HepG2 (cell line): ENCODE measurements at regions not wholly inside any gene's neighbourhood (a gene's known extent, or its start where the extent isn't known, plus 50 kb on each side); places are given as distances from the start of the nearest gene placed in this dataset.

Source experiments
- ATAC-seq: fragments of 200-7000 bp; cut with Tn5 transposase; 3 replicates; pipeline ENCODE4 v1.9.1; 2020; ENCODE audit warnings: mild to moderate bottlenecking, moderate library complexity
- BruUV-seq: library from RNA; stranded (reverse); fragments of 400-500 nt; replicated peaks from 2 replicates; lab custom pipeline; 2021; lab: Mats Ljungman, UMichigan
- CTCF ChIA-PET: fragments of 300-600 bp; formaldehyde crosslinking; extraction: SDS; loops from one replicate; lab custom pipeline; 2021; ENCODE audit warnings: low total read pairs, inconsistent platforms, low intra/inter-chr PET ratio; lab: Yijun Ruan, JAX
- POLR2A ChIA-PET: fragments of 350-600 bp; sonication (Branson Sonifier 250); formaldehyde crosslinking; loops from one replicate; lab custom pipeline; 2020; ENCODE audit warnings: antibody characterized with exemption, inconsistent platforms; lab: Yijun Ruan, JAX
- DNase-seq: peaks from one replicate; pipeline ENCODE4 v3.0.0-alpha.2; 2015; ENCODE audit warnings: low spot score
- FAIRE-seq: peaks from 3 replicates; lab custom pipeline; 2011; peaks lifted over from hg19 to GRCh38; lab: Jason Lieb, UNC
- H2AFZ ChIP-seq: one replicate; pipeline ENCODE4 v1.6.1; 2011; ENCODE audit warnings: low read length, inconsistent platforms
- H3K27ac ChIP-seq: fragments of 300-600 bp; 3 replicates; pipeline ENCODE4 v1.8.0; 2011; ENCODE audit warnings: mixed run types, mild to moderate bottlenecking, mixed read lengths, low read length, inconsistent platforms; ENCODE audit not compliant: insufficient read depth; ENCODE audit errors: extremely low read length
- H3K27me3 ChIP-seq, 2 experiments: fragments of 200-600 bp in 1 of 2; 2 replicates in 1 of 2; 3 replicates in 1 of 2; pipeline versions ENCODE4 v1.6.0 to v1.8.0; 2011; ENCODE audit warnings: low read length in 2 of 2, mild to moderate bottlenecking in 2 of 2, moderate library complexity in 2 of 2, inconsistent platforms in 1 of 2; ENCODE audit not compliant: insufficient read depth in 2 of 2, control insufficient read depth in 1 of 2
- H3K36me3 ChIP-seq, 2 experiments: fragments of 200-600 bp in 1 of 2; replicated peaks in 1 of 2; 2 replicates in 1 of 2; 3 replicates in 1 of 2; pipeline versions ENCODE4 v1.5.1 to v1.8.0; 2011; ENCODE audit warnings: low read length in 2 of 2, inconsistent platforms in 1 of 2; ENCODE audit not compliant: insufficient read depth in 2 of 2, control insufficient read depth in 1 of 2
- H3K4me1 ChIP-seq: 2 replicates; pipeline ENCODE4 v1.5.1; 2012; ENCODE audit warnings: low read length, inconsistent platforms; ENCODE audit not compliant: insufficient read depth
- H3K4me2 ChIP-seq: 2 replicates; pipeline ENCODE4 v1.6.0; 2011; ENCODE audit warnings: low read depth, low read length, inconsistent platforms
- H3K4me3 ChIP-seq, 3 experiments: fragments of 200-600 bp in 1 of 3; sonication (generic), shearing (Covaris generic) in 1 of 3; replicated peaks in 1 of 3; 2 replicates each; pipeline ENCODE4 v1.5.1; 2011 to 2016; ENCODE audit warnings: low read length in 3 of 3, inconsistent platforms in 2 of 3, low read depth in 2 of 3, mild to moderate bottlenecking in 2 of 3, control low read depth in 1 of 3, mixed read lengths in 1 of 3; ENCODE audit not compliant: insufficient read depth in 1 of 3
- H3K79me2 ChIP-seq: one replicate; pipeline ENCODE4 v1.6.1; 2011; ENCODE audit warnings: low read length, inconsistent platforms; ENCODE audit not compliant: insufficient read depth
- H3K9ac ChIP-seq: 2 replicates; pipeline ENCODE4 v1.6.0; 2011; ENCODE audit warnings: mild to moderate bottlenecking, low read depth, low read length, inconsistent platforms; ENCODE audit not compliant: insufficient read depth
- H3K9me3 ChIP-seq: 2 replicates; pipeline ENCODE4 v1.5.1; 2012; ENCODE audit warnings: mild to moderate bottlenecking, low read length
- H4K20me1 ChIP-seq: 2 replicates; pipeline ENCODE4 v1.6.0; 2011; ENCODE audit warnings: inconsistent platforms, mild to moderate bottlenecking, low read length, moderate library complexity; ENCODE audit not compliant: insufficient read depth
- ADNP ChIP-seq: sonication (generic); formaldehyde crosslinking; IDR thresholded peaks from 2 replicates; pipeline ENCODE4 v1.4.0; 2020; ENCODE audit warnings: missing genetic modification reagents
- ESRRA ChIP-seq: sonication (generic); formaldehyde crosslinking; IDR thresholded peaks from 2 replicates; pipeline ENCODE4 v1.5.1; 2020; ENCODE audit warnings: mild to moderate bottlenecking, low read depth, missing genetic modification reagents
- NFE2L1 ChIP-seq: sonication (generic); formaldehyde crosslinking; IDR thresholded peaks from 2 replicates; pipeline ENCODE4 v1.4.0; 2020; ENCODE audit warnings: missing genetic modification reagents, mild to moderate bottlenecking, borderline replicate concordance
- TBL1XR1 ChIP-seq: fragments of 150-350 bp; IDR thresholded peaks from 2 replicates; pipeline ENCODE4 v1.6.1; 2014; ENCODE audit warnings: borderline replicate concordance, low read length; ENCODE audit not compliant: partially characterized antibody
- ZNF350 ChIP-seq: sonication (generic); formaldehyde crosslinking; IDR thresholded peaks from 2 replicates; pipeline ENCODE4 v1.4.0; 2020; ENCODE audit warnings: mild to moderate bottlenecking, low read depth, missing genetic modification reagents, borderline replicate concordance
- WGBS: methylation state at CpG from one replicate; pipeline ENCODE4 v1.1.6; 2017; ENCODE audit warnings: low lambda C conversion rate; 5-methylcytosine and 5-hydroxymethylcytosine counted together
- in situ Hi-C: cut with HindIII; loops from 2 replicates; pipeline ENCODE4 v1.10.0; 2017; ENCODE audit warnings: low pct_unique_long_range_greater_than_20kb; ENCODE audit not compliant: extremely low pct_ligation_motif_present
- intact Hi-C: fragments of 100-400 bp; cut with micrococcal nuclease; formaldehyde crosslinking; loops from one replicate; pipeline ENCODE4 v1.10.0; 2022; ENCODE audit not compliant: unreplicated experiment
- TF ChIP-seq, protein P1 (sequence below): fragments of 450-650 bp; IDR thresholded peaks from 2 replicates; pipeline ENCODE4 v1.6.1; 2016
- TF ChIP-seq, protein P2 (sequence below): sonication (generic); formaldehyde crosslinking; IDR thresholded peaks from 2 replicates; pipeline ENCODE4 v1.9.0; 2021; ENCODE audit warnings: mild to moderate bottlenecking, missing genetic modification reagents

DNA sequence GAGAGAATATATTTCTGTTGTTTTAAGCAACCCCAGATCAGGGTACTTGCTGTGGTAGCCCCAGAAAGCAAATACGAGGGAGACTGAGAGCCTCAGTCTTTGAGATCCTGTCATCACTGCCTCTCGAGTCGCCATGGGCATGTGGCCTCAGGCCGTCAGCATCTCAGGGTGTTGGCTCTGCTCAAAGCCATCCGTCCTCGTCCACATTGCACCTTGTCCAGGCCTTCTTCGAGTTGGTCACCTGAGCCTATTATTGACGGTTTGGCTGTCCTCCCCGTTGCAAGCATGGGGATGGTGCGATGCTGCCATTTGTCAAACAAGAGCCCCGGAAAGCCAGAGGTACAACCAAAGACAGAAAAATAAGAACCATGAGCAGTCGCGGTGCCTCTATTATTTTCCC lies 136.9 kb downstream of the IRF8 start (continued):
- TF ChIP-seq ADNP (CRISPR knock-in tag): no peak
- TF ChIP-seq, all 625 proteins: peak for 0

DNA sequence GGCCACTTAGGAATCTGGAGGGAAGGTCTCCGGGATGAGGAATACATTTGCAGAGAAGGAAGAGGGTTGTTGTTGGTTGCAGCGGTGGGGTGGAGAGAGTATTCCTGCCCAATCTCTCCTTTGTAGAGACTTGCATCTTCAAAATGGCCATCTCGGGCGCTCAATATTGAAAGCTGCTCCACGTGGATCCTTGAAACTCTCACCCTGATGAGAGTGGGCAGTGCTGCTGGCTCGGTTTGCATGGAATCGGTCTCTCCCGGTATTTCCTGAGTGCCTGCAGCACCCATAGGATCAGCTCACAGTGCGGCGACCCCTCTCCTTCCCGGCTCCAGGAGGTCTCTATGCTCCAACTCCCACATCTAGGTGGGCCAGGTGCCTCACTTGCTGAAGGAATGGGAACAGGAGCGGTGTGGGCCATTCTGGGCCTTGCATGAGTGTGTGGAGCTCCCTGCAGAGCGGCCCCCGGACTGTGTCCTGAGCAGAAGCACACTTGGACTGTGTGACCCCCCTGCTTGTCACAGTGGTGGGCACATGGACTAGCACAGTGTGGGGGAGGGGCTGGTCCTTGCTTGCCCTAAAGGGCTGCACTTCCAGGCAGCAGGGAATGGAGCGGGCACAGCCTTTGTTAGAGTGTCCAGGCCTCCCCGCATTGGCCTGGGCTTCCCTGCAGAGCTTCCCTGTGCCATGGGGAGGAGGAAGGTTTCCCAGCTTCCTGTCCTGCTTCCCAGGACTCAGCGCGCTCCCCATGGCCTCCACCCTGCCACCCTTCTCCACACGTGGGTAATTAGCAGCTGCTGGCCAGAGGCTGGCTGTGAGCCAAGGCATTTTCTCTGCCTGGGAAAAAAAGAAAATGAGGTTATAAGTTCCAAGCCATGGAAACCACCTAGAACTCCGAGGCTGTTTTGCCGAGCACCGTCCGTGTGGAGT lies 139.3 kb downstream of the IRF8 start:
- Histone ChIP-seq H3K27ac (no peak overlapping the region), H4K20me1 (no peaks in the 10 kb centered on the region), H3K27me3 (peaks cover 1 to 23% of the 10 kb centered on the region in 2 experiments; a peak in 4 of 5 replicates), H3K36me3 (no peaks in the 10 kb centered on the region), H3K9me3 (no peaks in the 10 kb centered on the region), H3K4me2 (no peak overlapping the region), H3K79me2 (no peaks in the 10 kb centered on the region), H3K4me1 (no peaks in the 10 kb centered on the region), H3K9ac (no peak overlapping the region), H2AFZ (no peak overlapping the region), H3K4me3 (no peak overlapping the region)
- no peak for DNase-seq
- no TSS peak for BruUV-seq
- TF ChIP-seq, protein P1, sequence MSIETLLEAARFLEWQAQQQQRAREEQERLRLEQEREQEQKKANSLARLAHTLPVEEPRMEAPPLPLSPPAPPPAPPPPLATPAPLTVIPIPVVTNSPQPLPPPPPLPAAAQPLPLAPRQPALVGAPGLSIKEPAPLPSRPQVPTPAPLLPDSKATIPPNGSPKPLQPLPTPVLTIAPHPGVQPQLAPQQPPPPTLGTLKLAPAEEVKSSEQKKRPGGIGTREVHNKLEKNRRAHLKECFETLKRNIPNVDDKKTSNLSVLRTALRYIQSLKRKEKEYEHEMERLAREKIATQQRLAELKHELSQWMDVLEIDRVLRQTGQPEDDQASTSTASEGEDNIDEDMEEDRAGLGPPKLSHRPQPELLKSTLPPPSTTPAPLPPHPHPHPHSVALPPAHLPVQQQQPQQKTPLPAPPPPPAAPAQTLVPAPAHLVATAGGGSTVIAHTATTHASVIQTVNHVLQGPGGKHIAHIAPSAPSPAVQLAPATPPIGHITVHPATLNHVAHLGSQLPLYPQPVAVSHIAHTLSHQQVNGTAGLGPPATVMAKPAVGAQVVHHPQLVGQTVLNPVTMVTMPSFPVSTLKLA: 0 out of 2 replicates have a peak, but pooled peaks have one; percentile 6
- no peak for TF ChIP-seq ZNF350
- POLR2A ChIA-PET: no interaction called here
- ATAC-seq: no peak
- in situ Hi-C loops: no loop called here
- no peak for FAIRE-seq
- 49% methylated on average over 20 of the region's 23 CpGs for WGBS
- intact Hi-C loops: no loop called here
- CTCF ChIA-PET: no interaction called here

DNA sequence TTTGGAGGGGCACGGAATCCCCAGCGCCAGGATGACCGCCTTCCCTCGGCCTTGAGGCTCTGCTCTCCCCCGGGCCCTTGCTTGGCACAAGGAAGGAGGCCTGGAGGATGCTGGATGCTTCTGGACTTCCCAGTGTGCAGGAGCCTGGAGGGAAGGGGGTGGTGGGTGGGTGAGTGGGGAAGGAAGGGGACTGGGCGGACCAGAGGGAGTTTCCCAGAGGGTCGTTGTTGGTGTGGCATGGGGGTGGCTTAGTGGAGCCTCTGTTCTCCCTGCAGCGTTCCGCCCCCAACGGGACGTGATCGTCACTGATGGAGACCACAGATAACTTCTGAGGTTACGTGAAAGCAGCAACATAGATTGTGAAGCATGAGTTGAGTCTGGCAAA lies 140.0 kb downstream of the IRF8 start:
- Histone ChIP-seq H3K79me2 (no peaks in the 10 kb centered on the region), H3K9ac (no peak overlapping the region), H3K4me1 (no peaks in the 10 kb centered on the region), H3K9me3 (no peaks in the 10 kb centered on the region), H4K20me1 (no peaks in the 10 kb centered on the region), H3K4me2 (no peak overlapping the region), H2AFZ (no peak overlapping the region), H3K4me3 (no peak overlapping the region), H3K27ac (no peak overlapping the region), H3K36me3 (no peaks in the 10 kb centered on the region), H3K27me3 (peaks cover 3 to 23% of the 10 kb centered on the region in 2 experiments; a peak in 4 of 5 replicates)
- FAIRE-seq: no peak
- in situ Hi-C loops: no loop called here
- ChIA-PET POLR2A (no interaction called here), CTCF (no interaction called here)
- no TSS peak for BruUV-seq
- ATAC-seq: no peak
- WGBS: 30% methylated on average over 13 of the region's 13 CpGs
- intact Hi-C loops: no loop called here
- DNase-seq: no peak
- TF ChIP-seq TBL1XR1 (no peak), NFE2L1 (CRISPR knock-in tag) (no peak), ESRRA (CRISPR knock-in tag) (no peak)
- TF ChIP-seq, protein P2, sequence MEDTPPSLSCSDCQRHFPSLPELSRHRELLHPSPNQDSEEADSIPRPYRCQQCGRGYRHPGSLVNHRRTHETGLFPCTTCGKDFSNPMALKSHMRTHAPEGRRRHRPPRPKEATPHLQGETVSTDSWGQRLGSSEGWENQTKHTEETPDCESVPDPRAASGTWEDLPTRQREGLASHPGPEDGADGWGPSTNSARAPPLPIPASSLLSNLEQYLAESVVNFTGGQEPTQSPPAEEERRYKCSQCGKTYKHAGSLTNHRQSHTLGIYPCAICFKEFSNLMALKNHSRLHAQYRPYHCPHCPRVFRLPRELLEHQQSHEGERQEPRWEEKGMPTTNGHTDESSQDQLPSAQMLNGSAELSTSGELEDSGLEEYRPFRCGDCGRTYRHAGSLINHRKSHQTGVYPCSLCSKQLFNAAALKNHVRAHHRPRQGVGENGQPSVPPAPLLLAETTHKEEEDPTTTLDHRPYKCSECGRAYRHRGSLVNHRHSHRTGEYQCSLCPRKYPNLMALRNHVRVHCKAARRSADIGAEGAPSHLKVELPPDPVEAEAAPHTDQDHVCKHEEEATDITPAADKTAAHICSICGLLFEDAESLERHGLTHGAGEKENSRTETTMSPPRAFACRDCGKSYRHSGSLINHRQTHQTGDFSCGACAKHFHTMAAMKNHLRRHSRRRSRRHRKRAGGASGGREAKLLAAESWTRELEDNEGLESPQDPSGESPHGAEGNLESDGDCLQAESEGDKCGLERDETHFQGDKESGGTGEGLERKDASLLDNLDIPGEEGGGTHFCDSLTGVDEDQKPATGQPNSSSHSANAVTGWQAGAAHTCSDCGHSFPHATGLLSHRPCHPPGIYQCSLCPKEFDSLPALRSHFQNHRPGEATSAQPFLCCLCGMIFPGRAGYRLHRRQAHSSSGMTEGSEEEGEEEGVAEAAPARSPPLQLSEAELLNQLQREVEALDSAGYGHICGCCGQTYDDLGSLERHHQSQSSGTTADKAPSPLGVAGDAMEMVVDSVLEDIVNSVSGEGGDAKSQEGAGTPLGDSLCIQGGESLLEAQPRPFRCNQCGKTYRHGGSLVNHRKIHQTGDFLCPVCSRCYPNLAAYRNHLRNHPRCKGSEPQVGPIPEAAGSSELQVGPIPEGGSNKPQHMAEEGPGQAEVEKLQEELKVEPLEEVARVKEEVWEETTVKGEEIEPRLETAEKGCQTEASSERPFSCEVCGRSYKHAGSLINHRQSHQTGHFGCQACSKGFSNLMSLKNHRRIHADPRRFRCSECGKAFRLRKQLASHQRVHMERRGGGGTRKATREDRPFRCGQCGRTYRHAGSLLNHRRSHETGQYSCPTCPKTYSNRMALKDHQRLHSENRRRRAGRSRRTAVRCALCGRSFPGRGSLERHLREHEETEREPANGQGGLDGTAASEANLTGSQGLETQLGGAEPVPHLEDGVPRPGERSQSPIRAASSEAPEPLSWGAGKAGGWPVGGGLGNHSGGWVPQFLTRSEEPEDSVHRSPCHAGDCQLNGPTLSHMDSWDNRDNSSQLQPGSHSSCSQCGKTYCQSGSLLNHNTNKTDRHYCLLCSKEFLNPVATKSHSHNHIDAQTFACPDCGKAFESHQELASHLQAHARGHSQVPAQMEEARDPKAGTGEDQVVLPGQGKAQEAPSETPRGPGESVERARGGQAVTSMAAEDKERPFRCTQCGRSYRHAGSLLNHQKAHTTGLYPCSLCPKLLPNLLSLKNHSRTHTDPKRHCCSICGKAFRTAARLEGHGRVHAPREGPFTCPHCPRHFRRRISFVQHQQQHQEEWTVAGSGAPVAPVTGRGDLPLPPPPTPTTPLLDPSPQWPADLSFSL (CRISPR knock-in tag): no peak
